Subcutaneous abdominal adipose tissue (tissue), 5 donors: ENCODE measurements at regions not wholly inside any gene's neighbourhood (a gene's known extent, or its start where the extent isn't known, plus 50 kb on each side); places are given as distances from the start of the nearest gene placed in this dataset.

Experiments used
- H3K27ac ChIP-seq: one replicate; pipeline ENCODE4 v1.7.0; 2013; ENCODE audit warnings: low read depth, mild to moderate bottlenecking, inconsistent platforms, low read length, moderate library complexity
- H3K27me3 ChIP-seq, 5 donors: one replicate each; pipeline ENCODE4 v1.7.0; 2013; ENCODE audit warnings: low read length in 5 of 5, inconsistent platforms in 1 of 5; ENCODE audit not compliant: control insufficient read depth in 5 of 5, insufficient read depth in 4 of 5
- H3K36me3 ChIP-seq, 5 donors: one replicate each; pipeline ENCODE4 v1.7.0; 2013; ENCODE audit warnings: low read length in 5 of 5; ENCODE audit not compliant: control insufficient read depth in 5 of 5, insufficient read depth in 5 of 5
- H3K4me1 ChIP-seq, 5 donors: one replicate each; pipeline ENCODE4 v1.7.0; 2013; ENCODE audit warnings: low read length in 5 of 5, mild to moderate bottlenecking in 3 of 5, moderate library complexity in 1 of 5; ENCODE audit not compliant: control insufficient read depth in 5 of 5, insufficient read depth in 5 of 5
- H3K4me3 ChIP-seq, 5 donors: one replicate each; pipeline ENCODE4 v1.7.0; 2013; ENCODE audit warnings: low read length in 5 of 5, low read depth in 1 of 5
- H3K9ac ChIP-seq, 5 donors: one replicate each; pipeline ENCODE4 v1.7.0; 2013; ENCODE audit warnings: low read length in 5 of 5, mild to moderate bottlenecking in 4 of 5, moderate library complexity in 3 of 5
- H3K9me3 ChIP-seq, 5 donors: one replicate each; pipeline ENCODE4 v1.7.0; 2013; ENCODE audit warnings: low read length in 5 of 5; ENCODE audit not compliant: control insufficient read depth in 5 of 5
- donor health status: healthy.
- donor health status: healthy.
- donor health status: healthy.
- donor health status: healthy.
- donor health status: healthy.

DNA sequence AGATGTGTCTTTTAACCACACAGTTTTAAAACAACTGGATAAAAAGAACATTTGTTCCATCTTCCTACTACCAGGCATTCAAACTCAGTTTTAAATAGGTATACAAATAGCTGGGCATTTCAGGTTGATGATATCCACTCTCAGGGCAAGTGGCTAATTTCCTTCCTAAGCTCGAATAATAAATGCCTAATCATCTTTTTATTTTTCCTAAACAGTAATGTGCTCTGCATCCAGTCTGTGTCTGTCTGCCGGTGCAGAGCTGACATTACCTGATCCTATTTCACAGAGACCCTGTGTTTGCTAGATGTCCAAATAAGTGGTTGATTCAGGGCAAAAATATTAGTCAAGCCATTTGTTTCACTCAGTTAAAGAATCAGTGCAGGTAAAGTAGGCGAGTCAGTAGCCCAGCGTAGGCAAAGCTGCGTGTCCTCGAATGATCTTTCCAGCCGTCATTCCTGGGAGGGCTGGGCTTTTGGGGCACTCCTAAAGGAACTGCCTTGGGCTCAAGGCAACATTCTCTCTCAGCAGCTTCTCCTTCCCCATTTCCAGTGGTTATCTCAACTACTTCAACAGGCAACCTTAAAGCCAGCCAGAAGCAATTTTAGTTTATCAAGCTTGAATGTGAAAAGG, 74.2 kb upstream of the BMP2 start:
- no peak overlapping the region for H3K4me3 ChIP-seq
- no peaks in the 10 kb centered on the region for H3K27me3 ChIP-seq
- no peaks in the 10 kb centered on the region for H3K36me3 ChIP-seq
- no peak overlapping the region for H3K27ac ChIP-seq
- no peak overlapping the region for H3K9ac ChIP-seq
- peaks cover 0 to 3% (median 0%) of the 10 kb centered on the region in 5 donors for H3K4me1 ChIP-seq
- H3K9me3 ChIP-seq, result no peaks in the 10 kb centered on the region

- no peaks in the 10 kb centered on the region for H3K27me3 ChIP-seq
- H3K4me1 ChIP-seq, result peaks cover 0 to 3% (median 0%) of the 10 kb centered on the region in 5 donors
- no peak overlapping the region for H3K4me3 ChIP-seq
- no peaks in the 10 kb centered on the region for H3K9me3 ChIP-seq
- H3K27ac ChIP-seq, result no peak overlapping the region
- H3K36me3 ChIP-seq, result no peaks in the 10 kb centered on the region
- no peak overlapping the region for H3K9ac ChIP-seq
Observed at GRCh38 chr20:6692566-6693173, 74.8 kb upstream of the BMP2 start.

DNA sequence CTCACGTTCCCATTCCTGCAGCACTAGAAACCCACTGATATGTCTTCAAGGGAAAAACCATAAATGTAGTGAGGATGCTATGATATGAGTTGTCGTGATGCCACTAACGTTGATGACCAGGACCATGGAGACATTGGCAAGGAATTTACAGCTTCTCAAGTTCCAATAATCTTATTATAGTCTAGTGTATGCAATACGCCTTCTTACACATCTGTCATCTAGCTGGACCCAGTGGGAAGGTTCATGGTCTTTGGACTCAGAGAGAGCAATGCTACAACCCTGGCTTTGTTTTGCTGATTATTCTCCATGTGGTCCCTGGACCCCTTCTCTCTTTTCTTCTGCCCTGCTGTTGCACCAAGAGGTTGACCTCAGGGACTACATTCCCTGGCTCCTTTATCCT, 76.0 kb upstream of the BMP2 start:
- Histone ChIP-seq H3K4me3 (no peak overlapping the region), H3K9me3 (no peaks in the 10 kb centered on the region), H3K27me3 (no peaks in the 10 kb centered on the region), H3K36me3 (no peaks in the 10 kb centered on the region), H3K9ac (no peak overlapping the region), H3K27ac (no peak overlapping the region), H3K4me1 (peaks cover 0 to 3% (median 0%) of the 10 kb centered on the region in 5 donors)

- no peaks in the 10 kb centered on the region for H3K9me3 ChIP-seq
- no peak overlapping the region for H3K27ac ChIP-seq
- H3K4me1 ChIP-seq, result peaks cover 0 to 3% (median 0%) of the 10 kb centered on the region in 5 donors
- no peak overlapping the region for H3K9ac ChIP-seq
- H3K36me3 ChIP-seq, result no peaks in the 10 kb centered on the region
- H3K27me3 ChIP-seq, result no peaks in the 10 kb centered on the region
- H3K4me3 ChIP-seq, result no peak overlapping the region
Observed at GRCh38 chr20:6689339-6689973, 78.0 kb upstream of the BMP2 start.

DNA sequence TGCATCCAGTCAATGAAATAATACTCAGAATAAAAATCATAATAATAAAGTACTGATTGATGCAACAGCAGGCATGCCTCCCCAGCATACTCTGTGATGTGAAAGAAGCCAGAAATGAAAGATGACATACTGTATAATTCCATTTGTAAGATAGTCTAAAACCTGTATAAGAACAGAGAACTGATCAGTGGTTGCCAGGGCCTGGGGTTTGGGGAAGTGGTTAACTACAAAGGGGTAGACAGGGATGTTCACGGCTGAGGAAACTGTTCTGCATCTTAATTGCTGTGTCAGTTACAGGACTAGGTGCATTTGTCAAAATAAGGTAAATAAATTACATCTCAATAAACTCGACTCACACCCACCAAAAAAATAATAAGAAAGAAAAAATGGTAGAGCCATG, 81.3 kb upstream of the BMP2 start:
- no peaks in the 10 kb centered on the region for H3K4me1 ChIP-seq
- H3K36me3 ChIP-seq, result no peaks in the 10 kb centered on the region
- no peaks in the 10 kb centered on the region for H3K9me3 ChIP-seq
- no peak overlapping the region for H3K27ac ChIP-seq
- H3K4me3 ChIP-seq, result no peak overlapping the region
- no peaks in the 10 kb centered on the region for H3K27me3 ChIP-seq
- no peak overlapping the region for H3K9ac ChIP-seq

DNA sequence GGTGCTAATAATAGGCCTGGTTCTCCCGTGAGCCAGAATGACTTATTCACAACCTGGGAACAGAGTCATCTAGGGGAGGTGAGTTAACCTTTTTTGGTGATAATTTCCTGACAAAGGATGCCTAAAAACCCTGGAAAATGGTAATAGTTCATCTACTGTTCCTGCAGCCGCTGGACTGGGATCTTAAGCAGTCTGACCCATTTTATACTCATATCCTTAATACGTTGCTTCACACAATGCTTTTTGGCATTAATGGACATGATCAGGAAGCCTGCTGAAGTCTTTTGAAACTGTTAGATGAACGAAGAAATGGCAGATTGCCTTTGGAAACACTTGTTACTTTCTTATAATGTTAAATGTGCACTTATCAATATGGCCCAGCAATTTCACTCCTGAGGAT, 81.9 kb upstream of the BMP2 start:
- Histone ChIP-seq H3K9me3 (no peaks in the 10 kb centered on the region), H3K36me3 (no peaks in the 10 kb centered on the region), H3K9ac (no peak overlapping the region), H3K4me1 (no peaks in the 10 kb centered on the region), H3K4me3 (no peak overlapping the region), H3K27me3 (no peaks in the 10 kb centered on the region), H3K27ac (no peak overlapping the region)

DNA sequence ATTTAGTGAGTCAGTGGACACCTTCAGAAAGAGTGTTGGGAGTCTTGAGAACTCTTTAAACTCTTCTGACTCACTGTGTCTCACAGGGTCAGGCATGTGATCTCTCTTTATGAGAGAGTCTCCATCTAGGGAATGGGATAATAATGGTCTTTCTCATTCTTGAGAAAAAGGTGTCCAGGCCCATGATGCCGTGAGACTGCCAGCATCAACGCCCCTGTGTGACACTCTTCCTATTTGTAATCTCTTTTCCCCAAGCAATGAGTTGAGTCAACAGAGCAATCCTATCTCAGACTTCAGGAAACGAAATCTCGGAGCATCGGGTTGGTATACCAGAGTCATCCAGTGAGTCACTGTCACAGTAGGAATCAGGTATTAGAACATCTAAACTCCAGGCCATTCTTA, 82.3 kb upstream of the BMP2 start:
- H3K4me3 ChIP-seq, result no peak overlapping the region
- H3K4me1 ChIP-seq, result no peaks in the 10 kb centered on the region
- no peaks in the 10 kb centered on the region for H3K36me3 ChIP-seq
- H3K9ac ChIP-seq, result no peak overlapping the region
- H3K27me3 ChIP-seq, result no peaks in the 10 kb centered on the region
- H3K9me3 ChIP-seq, result no peaks in the 10 kb centered on the region
- no peak overlapping the region for H3K27ac ChIP-seq

DNA sequence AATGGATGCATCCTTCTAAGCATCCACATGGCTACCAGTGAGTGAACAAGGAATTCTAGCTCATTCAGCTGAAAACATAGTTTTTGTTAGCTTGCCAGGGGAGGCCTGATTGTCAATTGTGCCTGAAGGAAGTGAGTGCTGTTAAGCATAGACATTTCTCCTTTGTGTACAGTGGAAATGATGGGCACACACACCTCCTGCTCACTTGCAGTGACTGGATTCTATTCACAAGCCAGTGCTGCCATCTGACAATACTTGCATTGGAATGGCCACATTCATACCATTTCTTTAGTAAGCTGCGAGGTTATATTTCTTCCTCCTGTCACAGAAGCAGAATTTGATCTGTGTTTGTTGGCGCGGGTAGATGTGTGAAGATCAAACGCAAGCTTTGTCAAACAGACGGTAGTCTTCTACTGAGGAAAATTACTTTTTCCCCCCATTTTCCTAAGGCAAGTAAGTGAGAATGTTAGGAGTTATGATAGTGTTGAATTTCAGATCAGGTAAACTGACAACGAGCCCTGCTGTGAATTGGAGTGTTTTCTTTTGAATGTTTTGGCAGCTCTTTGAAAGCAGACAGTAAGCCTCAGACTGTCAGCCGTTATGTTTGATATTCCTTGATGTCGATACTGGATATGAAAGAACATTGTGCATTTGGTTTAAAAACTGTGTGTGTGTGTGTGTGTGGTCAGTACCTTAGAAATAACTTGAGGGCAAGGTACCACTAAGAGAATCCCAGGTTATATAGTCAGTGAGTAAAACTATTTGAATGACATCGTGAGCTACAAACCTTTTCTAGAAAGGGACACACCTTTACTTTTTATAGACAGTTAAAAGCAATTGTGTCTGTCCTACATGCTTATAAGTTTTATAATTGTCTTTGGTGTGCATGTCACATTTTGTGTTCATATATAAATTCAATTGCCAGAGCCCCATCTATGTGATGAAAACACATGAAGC, 84.2 kb upstream of the BMP2 start:
- H3K9ac ChIP-seq, result no peak overlapping the region
- H3K36me3 ChIP-seq, result no peaks in the 10 kb centered on the region
- no peaks in the 10 kb centered on the region for H3K4me1 ChIP-seq
- no peaks in the 10 kb centered on the region for H3K9me3 ChIP-seq
- H3K27ac ChIP-seq, result no peak overlapping the region
- no peak overlapping the region for H3K4me3 ChIP-seq
- no peaks in the 10 kb centered on the region for H3K27me3 ChIP-seq

GRCh38 chr20:6680854-6681253, 86.6 kb upstream of the BMP2 start:
- no peaks in the 10 kb centered on the region for H3K4me1 ChIP-seq
- H3K27me3 ChIP-seq, result no peaks in the 10 kb centered on the region
- H3K36me3 ChIP-seq, result no peaks in the 10 kb centered on the region
- no peak overlapping the region for H3K4me3 ChIP-seq
- no peaks in the 10 kb centered on the region for H3K9me3 ChIP-seq
- H3K9ac ChIP-seq, result no peak overlapping the region
- no peak overlapping the region for H3K27ac ChIP-seq

GRCh38 chr20:6680441-6680840, 87.0 kb upstream of the BMP2 start:
- Histone ChIP-seq H3K4me3 (no peak overlapping the region), H3K27me3 (no peaks in the 10 kb centered on the region), H3K9ac (no peak overlapping the region), H3K36me3 (no peaks in the 10 kb centered on the region), H3K27ac (no peak overlapping the region), H3K4me1 (no peaks in the 10 kb centered on the region), H3K9me3 (no peaks in the 10 kb centered on the region)
